OCI-LY1 (cell line): ENCODE measurements at regions not wholly inside any gene's neighbourhood (a gene's known extent, or its start where the extent isn't known, plus 50 kb on each side); places are given as distances from the start of the nearest gene placed in this dataset.

Experiments
- CTCF ChIP-seq: fragments of 200-600 bp; sonication (generic), shearing (Covaris generic); IDR thresholded peaks from 2 replicates; pipeline ENCODE4 v1.5.1; 2017; ENCODE audit warnings: mild to moderate bottlenecking, antibody characterized with exemption, low read length, moderate library complexity, mixed read lengths
- EZH2 ChIP-seq: fragments of 200-600 bp; sonication (generic), shearing (Covaris generic); IDR thresholded peaks from 2 replicates; pipeline ENCODE4 v1.8.0; 2017; ENCODE audit warnings: borderline replicate concordance, mixed run types, mild to moderate bottlenecking, antibody characterized with exemption, low read length, moderate library complexity, mixed read lengths

GRCh38 chr1:218079820-218080219 is 205.3 kb upstream of the RRP15 start:
- TF ChIP-seq CTCF (no peak), EZH2 (no peak)
